HCT116 (cell line): ENCODE measurements at regions not wholly inside any gene's neighbourhood (a gene's known extent, or its start where the extent isn't known, plus 50 kb on each side); places are given as distances from the start of the nearest gene placed in this dataset.
A peak's percentile ranks its signal among the peaks of the same experiment; 100 is the strongest.

Experiments used
- ATAC-seq: fragments of 200-7000 bp; cut with Tn5 transposase; 2 replicates; pipeline ENCODE4 v1.9.1; 2020; ENCODE audit warnings: mild to moderate bottlenecking, moderate library complexity
- BruUV-seq: library from RNA; stranded (reverse); fragments of 400-500 nt; replicated peaks from 2 replicates; lab custom pipeline; 2021; lab: Mats Ljungman, UMichigan
- CTCF ChIA-PET: fragments of 300-600 bp; sonication (Branson Sonifier 250); formaldehyde crosslinking; loops from one replicate; lab custom pipeline; 2021; ENCODE audit warnings: antibody characterized with exemption; lab: Charles Lee
- POLR2A ChIA-PET: fragments of 300-600, 350-600 bp; sonication (Branson Sonifier 250); formaldehyde crosslinking; loops from one replicate; lab custom pipeline; 2021; ENCODE audit warnings: antibody characterized with exemption; lab: Charles Lee
- RAD21 ChIA-PET, 2 experiments: fragments of 300-600 bp; sonication (Branson Sonifier 250); formaldehyde crosslinking; loops; one replicate each; lab custom pipeline; 2023; ENCODE audit warnings: low total read pairs in 2 of 2; ENCODE audit not compliant: uncharacterized antibody in 2 of 2, unreplicated experiment in 2 of 2, low non-redundant PET in 1 of 2; lab: Charles Lee
- DNase-seq: peaks from one replicate; pipeline ENCODE4 v3.0.0-alpha.2; 2010; ENCODE audit warnings: low read depth, low spot score
- H2AFZ ChIP-seq: fragments of 200-600 bp; shearing (Covaris generic), sonication (generic); 2 replicates; pipeline ENCODE4 v1.6.1; 2017; ENCODE audit warnings: low read depth, mixed run types, mixed read lengths, antibody characterized with exemption, low read length; ENCODE audit not compliant: poor library complexity, severe bottlenecking
- H3K27ac ChIP-seq: 2 replicates; pipeline ENCODE4 v1.5.1; 2012; ENCODE audit warnings: low read depth, low read length
- H3K27me3 ChIP-seq: fragments of 200-600 bp; sonication (generic); 2 replicates; pipeline ENCODE4 v1.6.1; 2016; ENCODE audit warnings: mixed run types, low read length, mixed read lengths; ENCODE audit not compliant: insufficient read depth
- H3K36me3 ChIP-seq, 2 experiments: fragments of 200-500 bp in 1 of 2; fragments of 200-600 bp in 1 of 2; sonication (Bioruptor generic) in 1 of 2; sonication (generic) in 1 of 2; 2 replicates each; pipeline versions ENCODE4 v1.5.1 to v1.6.1; 2014 to 2016; ENCODE audit warnings: low read length in 2 of 2, inconsistent platforms in 1 of 2, mixed read lengths in 1 of 2, mixed run types in 1 of 2; ENCODE audit not compliant: insufficient read depth in 2 of 2, control insufficient read depth in 1 of 2
- H3K4me1 ChIP-seq, 2 experiments: fragments of 200-600 bp in 1 of 2; sonication (generic) in 1 of 2; 2 replicates each; pipeline versions ENCODE4 v1.5.1 to v1.6.1; 2012 to 2017; ENCODE audit warnings: low read length in 2 of 2, inconsistent platforms in 1 of 2, mild to moderate bottlenecking in 1 of 2, mixed read lengths in 1 of 2, mixed run types in 1 of 2, moderate library complexity in 1 of 2; ENCODE audit not compliant: insufficient read depth in 2 of 2, control insufficient read depth in 1 of 2
- H3K4me2 ChIP-seq: fragments of 200-600 bp; sonication (generic); 2 replicates; pipeline ENCODE4 v1.6.1; 2017; ENCODE audit warnings: mixed run types, low read length, mixed read lengths
- H3K4me3 ChIP-seq, 2 experiments: fragments of 200-600 bp in 1 of 2; sonication (generic) in 1 of 2; replicated peaks in 1 of 2; 2 replicates each; pipeline ENCODE4 v1.5.1; 2011 to 2016; ENCODE audit warnings: low read length in 2 of 2, control low read depth in 1 of 2, low read depth in 1 of 2, mild to moderate bottlenecking in 1 of 2, mixed read lengths in 1 of 2, mixed run types in 1 of 2
- H3K79me2 ChIP-seq: fragments of 200-600 bp; sonication (generic); 2 replicates; pipeline ENCODE4 v1.6.1; 2017; ENCODE audit warnings: mild to moderate bottlenecking, mixed run types, low read length, moderate library complexity, mixed read lengths; ENCODE audit not compliant: insufficient read depth
- H3K9ac ChIP-seq: fragments of 200-600 bp; sonication (generic); 2 replicates; pipeline ENCODE4 v1.6.1; 2016; ENCODE audit warnings: low read length, mixed read lengths
- H3K9me2 ChIP-seq: fragments of 200-600 bp; sonication (generic), shearing (Covaris generic); 2 replicates; pipeline ENCODE4 v1.6.1; 2017; ENCODE audit warnings: mixed run types, mild to moderate bottlenecking, moderate library complexity; ENCODE audit not compliant: insufficient read depth
- H3K9me3 ChIP-seq, 2 experiments: fragments of 200-500 bp in 1 of 2; fragments of 200-600 bp in 1 of 2; sonication (Bioruptor generic) in 1 of 2; sonication (generic) in 1 of 2; 2 replicates each; pipeline ENCODE4 v1.6.1; 2014 to 2017; ENCODE audit warnings: low read length in 2 of 2, mixed read lengths in 2 of 2, inconsistent platforms in 1 of 2, low read depth in 1 of 2, mild to moderate bottlenecking in 1 of 2, mixed run types in 1 of 2, moderate library complexity in 1 of 2; ENCODE audit not compliant: control insufficient read depth in 1 of 2, insufficient read depth in 1 of 2
- H4K20me1 ChIP-seq: fragments of 200-600 bp; sonication (generic), shearing (Covaris generic); 2 replicates; pipeline ENCODE4 v1.6.1; 2017; ENCODE audit warnings: mixed run types, mild to moderate bottlenecking, moderate library complexity; ENCODE audit not compliant: insufficient read depth
- CBX3 ChIP-seq: IDR thresholded peaks from 2 replicates; pipeline ENCODE4 v1.6.1; 2012; ENCODE audit warnings: low read depth
- CEBPB ChIP-seq: IDR thresholded peaks from 2 replicates; pipeline ENCODE4 v1.6.1; 2012; ENCODE audit warnings: low read depth
- ELF1 ChIP-seq: IDR thresholded peaks from 2 replicates; pipeline ENCODE4 v1.6.1; 2012; ENCODE audit warnings: low read depth, borderline replicate concordance
- EZH2phosphoT487 ChIP-seq: fragments of 200-600 bp; IDR thresholded peaks from 2 replicates; pipeline ENCODE4 v1.6.1; 2018; ENCODE audit warnings: antibody characterized with exemption, borderline replicate concordance
- RAD21 ChIP-seq: IDR thresholded peaks from 2 replicates; pipeline ENCODE4 v1.6.1; 2012; ENCODE audit warnings: low read depth, mild to moderate bottlenecking
- intact Hi-C: fragments of 100-400 bp; cut with micrococcal nuclease; formaldehyde crosslinking; loops from 2 replicates; pipeline ENCODE4 v1.10.0; 2022
- TF ChIP-seq, protein P1 (sequence below): IDR thresholded peaks from 2 replicates; pipeline ENCODE4 v1.6.1; 2012
- TF ChIP-seq, protein P2 (sequence below): IDR thresholded peaks from 2 replicates; pipeline ENCODE4 v1.6.1; 2011; ENCODE audit warnings: mild to moderate bottlenecking, low read length, moderate library complexity; ENCODE audit not compliant: insufficient replicate concordance; ENCODE audit errors: extremely low read depth

DNA sequence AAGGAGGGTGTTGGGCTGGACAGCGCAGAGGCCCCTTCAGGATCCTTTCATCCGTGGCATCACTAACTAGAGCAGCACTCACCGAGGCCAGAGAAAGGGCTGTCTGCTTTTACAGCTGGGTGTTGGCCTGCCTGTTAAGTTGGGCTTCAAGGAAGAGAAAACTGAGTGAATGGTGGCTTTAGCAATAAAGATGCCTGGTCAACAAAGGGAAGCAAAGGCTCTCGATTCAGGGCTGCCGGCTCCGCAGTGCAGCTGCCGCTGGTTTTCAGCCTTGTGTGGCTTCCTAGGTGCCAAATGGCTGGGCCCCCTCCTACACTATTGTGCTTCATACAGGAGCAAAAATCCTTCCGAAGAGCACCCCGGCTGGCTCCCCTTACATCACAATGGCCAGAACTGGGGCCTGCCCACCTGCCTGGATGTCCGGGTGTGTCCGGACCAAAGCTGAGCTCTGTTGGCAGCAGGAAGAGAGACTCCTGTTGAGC is 61.0 kb upstream of the GPR45 start:
- Histone ChIP-seq H3K9me3 (no peaks in the 10 kb centered on the region), H3K9me2 (no peaks in the 10 kb centered on the region), H3K36me3 (no peaks in the 10 kb centered on the region), H3K4me3 (no peak overlapping the region), H3K79me2 (no peaks in the 10 kb centered on the region), H2AFZ (no peak overlapping the region), H3K9ac (no peak overlapping the region), H3K4me2 (peak overlapping the region; percentile 36; the same call in 1 of the 2 replicates), H4K20me1 (no peaks in the 10 kb centered on the region), H3K27me3 (0 out of 2 replicates have a peak, but pooled peaks cover 3% of the 10 kb centered on the region), H3K4me1 (peaks cover 10 to 15% of the 10 kb centered on the region in 2 experiments; a peak in 3 of 4 replicates), H3K27ac (no peak overlapping the region)
- RAD21 ChIA-PET: interaction anchor here in 1 of 2 experiments (1.1 to 1.3 kb wide), 2 partner anchors 53 to 65 kb away, joined by 3 to 4 read pairs; no protein-coding TSS in a partner anchor
- TF ChIP-seq, protein P1, sequence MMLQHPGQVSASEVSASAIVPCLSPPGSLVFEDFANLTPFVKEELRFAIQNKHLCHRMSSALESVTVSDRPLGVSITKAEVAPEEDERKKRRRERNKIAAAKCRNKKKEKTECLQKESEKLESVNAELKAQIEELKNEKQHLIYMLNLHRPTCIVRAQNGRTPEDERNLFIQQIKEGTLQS: no peak
- TF ChIP-seq CEBPB: no peak
- TF ChIP-seq EZH2phosphoT487: no peak
- no peak for TF ChIP-seq CBX3
- no peak for TF ChIP-seq ELF1
- TF ChIP-seq RAD21: no peak
- TF ChIP-seq, protein P2, sequence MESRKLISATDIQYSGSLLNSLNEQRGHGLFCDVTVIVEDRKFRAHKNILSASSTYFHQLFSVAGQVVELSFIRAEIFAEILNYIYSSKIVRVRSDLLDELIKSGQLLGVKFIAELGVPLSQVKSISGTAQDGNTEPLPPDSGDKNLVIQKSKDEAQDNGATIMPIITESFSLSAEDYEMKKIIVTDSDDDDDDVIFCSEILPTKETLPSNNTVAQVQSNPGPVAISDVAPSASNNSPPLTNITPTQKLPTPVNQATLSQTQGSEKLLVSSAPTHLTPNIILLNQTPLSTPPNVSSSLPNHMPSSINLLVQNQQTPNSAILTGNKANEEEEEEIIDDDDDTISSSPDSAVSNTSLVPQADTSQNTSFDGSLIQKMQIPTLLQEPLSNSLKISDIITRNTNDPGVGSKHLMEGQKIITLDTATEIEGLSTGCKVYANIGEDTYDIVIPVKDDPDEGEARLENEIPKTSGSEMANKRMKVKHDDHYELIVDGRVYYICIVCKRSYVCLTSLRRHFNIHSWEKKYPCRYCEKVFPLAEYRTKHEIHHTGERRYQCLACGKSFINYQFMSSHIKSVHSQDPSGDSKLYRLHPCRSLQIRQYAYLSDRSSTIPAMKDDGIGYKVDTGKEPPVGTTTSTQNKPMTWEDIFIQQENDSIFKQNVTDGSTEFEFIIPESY: no peak
- POLR2A ChIA-PET: no interaction called here
- ATAC-seq (no peak), DNase-seq (no peak)
- intact Hi-C loops: no loop called here
- no TSS peak for BruUV-seq
- CTCF ChIA-PET: interaction anchor here (0.8 to 1.8 kb wide), 9 partner anchors 8 to 65 kb away, joined by 3 to 17 read pairs (median 5); no protein-coding TSS in a partner anchor
